NCI-H524 treated with DMSO at 0.1 percent for 48 hours (cell line): ENCODE measurements at regions not wholly inside any gene's neighbourhood (a gene's known extent, or its start where the extent isn't known, plus 50 kb on each side); places are given as distances from the start of the nearest gene placed in this dataset.

Source experiments
- DNase-seq: peaks from one replicate; lab custom pipeline; 2025; lab: John Stamatoyannopoulos, UW

GRCh38 chr1:81618376-81618775 lies 182.4 kb upstream of the ADGRL2 start:
- DNase-seq, result no peak

- no peak for DNase-seq
Observed at GRCh38 chr1:81617308-81617967, 183.3 kb upstream of the ADGRL2 start.

DNA sequence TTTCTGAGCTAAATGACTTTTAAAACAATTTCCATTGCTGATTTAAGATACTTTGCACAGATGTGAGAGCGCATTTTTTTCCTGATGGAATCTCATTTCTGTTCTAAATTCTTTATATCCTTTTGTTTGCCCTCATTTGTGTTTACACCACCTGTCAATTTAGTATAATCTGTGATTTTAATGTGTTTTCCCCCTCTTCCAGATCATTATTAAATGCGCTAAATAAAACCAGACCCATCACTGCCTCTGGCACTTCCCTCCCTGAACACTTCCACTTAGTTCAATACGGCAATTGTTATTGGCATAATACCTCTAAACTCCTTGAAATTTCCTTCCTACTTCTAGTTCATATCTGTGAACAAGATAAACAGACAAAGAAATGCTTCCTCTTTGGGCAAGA lies 186.9 kb upstream of the ADGRL2 start:
- no peak for DNase-seq

DNA sequence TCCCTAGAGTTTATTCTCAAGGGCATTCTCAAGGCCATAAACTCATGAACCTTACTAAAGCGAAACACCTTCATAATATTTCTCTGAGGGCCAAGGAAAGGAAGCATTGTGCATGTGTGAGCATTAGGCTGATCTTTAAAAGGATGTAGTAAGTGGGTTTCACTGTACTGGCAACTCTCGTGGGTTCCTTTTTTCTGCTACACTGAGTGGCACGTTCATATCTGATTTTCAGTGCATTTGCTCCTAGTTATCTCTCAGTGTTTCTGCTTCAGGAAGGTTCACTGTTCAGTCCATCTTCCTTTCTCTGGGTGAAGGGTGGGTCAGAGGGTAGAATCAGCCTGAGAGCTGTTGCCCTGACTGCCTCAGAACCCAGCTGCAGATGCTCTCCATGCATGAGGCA lies 192.8 kb upstream of the ADGRL2 start:
- DNase-seq, result no peak

- DNase-seq, result no peak
Observed at GRCh38 chr1:81607086-81607485, 193.6 kb upstream of the ADGRL2 start.

DNA sequence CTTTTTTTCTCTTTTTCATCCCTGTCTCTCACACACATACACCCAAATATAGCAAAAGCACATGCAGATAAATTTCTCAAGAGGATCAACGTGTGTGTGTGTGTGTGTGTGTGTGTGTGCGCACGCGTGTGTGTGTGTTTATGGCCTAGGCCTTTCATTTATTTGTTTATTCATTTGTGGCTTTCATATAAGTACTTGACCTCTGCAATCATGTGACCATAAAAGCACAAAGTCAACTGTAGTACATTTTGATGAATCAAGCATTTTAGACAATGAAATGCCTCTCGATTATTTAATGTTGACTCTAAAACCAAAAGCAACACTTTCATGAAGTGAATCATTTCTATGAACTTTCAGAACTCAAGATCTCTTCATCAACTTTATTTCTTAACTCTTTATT lies 194.1 kb upstream of the ADGRL2 start:
- no peak for DNase-seq

DNA sequence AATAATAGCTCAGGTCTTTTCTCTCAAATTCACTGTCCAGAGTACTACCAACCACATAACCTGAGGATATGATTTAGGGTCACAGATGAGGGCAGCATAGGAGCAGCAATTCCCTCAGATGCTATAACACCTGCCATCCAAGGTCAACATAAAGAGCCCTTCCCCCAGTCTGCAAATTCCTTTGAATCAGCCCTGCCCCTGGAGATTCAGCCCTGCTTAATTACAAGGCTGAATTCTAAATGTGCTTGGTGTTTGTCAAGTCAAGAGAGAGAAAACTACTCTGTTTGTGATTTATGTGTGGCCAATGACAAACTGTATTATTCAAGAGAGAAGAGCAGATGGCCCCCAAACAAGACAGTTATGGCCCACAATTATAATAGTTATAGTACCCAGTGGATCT lies 195.7 kb upstream of the ADGRL2 start:
- no peak for DNase-seq

DNA sequence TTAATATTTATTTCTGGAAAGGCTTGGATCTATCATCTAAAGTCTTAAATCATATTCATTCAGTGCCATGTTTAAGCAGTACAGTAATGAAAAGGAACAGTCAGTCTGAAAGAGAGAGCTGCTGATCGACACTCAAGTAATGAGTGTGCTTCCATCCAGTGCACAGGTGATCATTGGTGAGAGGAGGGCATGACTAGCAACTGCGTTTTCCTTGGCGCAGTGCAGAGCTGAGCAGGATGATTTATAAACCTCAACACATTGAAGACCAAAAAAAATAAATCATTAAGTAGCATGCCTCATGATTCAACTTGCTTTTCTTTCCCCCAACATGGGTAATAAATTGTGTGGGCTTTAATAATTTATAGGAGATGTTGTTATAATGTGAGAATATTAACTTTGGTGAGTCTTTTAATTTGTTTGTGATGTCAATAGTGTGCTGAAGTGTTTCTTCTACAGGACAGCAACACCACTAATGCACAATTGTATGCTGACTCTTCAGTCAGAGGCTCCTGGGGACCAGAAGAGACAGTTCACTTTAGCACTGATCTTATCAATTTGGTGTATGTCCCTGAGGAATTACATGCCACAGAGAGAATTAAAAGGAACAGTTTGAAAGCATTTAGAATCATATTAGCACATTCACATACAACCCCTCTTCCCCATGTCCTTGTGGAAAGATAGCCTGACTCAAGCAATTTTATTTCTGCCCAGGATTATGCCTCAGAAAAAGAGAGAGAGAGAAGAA lies 199.7 kb upstream of the ADGRL2 start:
- DNase-seq, result no peak

- DNase-seq, result no peak
Observed at GRCh38 chr1:81600363-81600762, 200.4 kb upstream of the ADGRL2 start.

DNA sequence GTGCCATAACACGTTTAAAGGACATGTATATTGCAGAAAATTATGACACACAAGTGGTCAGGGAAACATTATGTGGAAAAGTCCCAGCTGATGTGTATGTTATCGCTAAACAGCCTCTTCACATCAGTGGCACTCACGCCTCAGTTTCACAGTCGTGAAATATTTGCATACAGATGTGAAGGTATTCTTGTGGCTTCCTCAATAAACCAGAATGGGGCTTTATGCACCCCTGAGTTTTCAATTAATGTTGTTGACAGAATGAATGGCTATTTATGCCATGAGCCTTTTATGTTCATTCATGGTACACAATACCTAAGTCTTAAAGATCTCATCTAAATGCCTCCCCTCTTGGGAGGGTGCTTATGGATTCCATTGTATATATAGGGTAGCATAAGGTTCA lies 202.1 kb upstream of the ADGRL2 start:
- DNase-seq, result no peak

DNA sequence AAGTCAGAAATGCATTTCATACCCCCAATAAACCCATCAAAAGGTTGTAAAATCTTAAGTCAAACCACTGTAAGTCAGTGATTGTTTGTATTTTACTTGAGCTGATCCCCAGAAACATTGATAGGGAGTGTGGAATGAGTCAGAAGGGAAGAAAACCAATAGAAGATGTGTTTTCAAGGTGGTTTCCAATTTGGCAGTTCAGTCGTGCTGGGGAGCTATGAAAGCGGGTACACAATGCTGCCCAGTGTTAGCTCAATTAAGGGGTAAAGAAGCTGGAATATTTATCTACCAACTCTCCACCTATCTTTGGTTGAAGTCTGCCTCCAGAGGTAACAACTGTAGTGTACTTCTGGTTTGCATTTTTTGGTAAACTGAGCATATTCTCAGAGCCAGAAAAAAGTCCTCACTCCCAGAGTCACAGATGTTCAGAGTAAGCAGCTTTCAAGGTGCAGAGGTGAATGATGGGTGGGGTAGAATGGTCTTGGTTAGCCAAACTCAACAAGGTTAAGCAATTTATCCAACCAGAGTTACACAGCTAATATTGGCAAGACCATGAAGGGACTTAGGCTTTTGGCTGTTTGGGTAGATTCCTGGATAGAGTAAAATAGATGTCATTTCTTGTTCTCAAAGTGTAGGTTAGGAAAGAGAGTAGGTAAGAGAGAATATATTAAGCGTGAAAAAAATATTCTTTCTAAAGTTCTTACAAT lies 202.9 kb upstream of the ADGRL2 start:
- DNase-seq, result no peak

- DNase-seq, result no peak
Observed at GRCh38 chr1:81596341-81596740, 204.4 kb upstream of the ADGRL2 start.

GRCh38 chr1:81594206-81594605 lies 206.5 kb upstream of the ADGRL2 start:
- DNase-seq, result no peak

GRCh38 chr1:81592233-81592632 lies 208.5 kb upstream of the ADGRL2 start:
- DNase-seq, result no peak

DNA sequence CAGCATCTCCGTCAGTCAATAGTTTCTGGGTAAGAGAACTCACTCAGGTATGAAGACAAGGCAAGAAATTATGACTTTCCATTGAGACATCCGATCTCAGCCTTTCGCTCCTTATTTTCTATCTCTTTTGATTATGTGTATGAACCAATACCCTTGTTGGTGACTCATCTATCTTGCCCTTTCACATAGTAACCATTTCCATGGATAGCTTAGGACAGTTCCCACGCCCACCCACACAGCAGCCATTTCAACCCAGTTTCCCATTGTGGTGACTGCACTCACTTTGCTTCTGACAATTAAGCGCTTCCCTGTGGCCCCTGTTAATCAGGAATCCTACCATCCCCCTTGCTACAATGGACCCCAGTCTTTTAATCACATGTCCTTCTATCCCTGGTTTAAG lies 210.6 kb upstream of the ADGRL2 start:
- DNase-seq, result no peak

GRCh38 chr1:81588149-81588548 lies 212.6 kb upstream of the ADGRL2 start:
- DNase-seq, result no peak

DNA sequence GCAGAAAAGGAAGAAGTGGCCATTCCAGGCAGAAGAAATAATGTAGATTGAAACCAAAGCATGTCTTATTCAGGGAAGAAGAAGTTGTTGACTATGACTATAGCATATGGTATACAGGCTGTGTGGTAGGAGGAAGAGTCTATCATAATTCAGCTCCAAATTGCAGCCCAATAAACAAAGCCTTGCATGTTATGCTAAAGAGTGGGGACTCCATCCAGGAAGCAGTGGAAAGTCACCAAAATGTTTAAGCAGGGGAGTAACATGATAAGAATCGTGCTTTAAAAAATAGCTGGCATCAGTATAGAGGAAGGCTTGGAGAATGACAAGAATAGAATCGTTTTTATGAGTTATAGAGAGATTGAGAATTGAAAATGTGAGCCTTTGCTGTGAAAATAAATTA lies 213.3 kb upstream of the ADGRL2 start:
- DNase-seq, result no peak

DNA sequence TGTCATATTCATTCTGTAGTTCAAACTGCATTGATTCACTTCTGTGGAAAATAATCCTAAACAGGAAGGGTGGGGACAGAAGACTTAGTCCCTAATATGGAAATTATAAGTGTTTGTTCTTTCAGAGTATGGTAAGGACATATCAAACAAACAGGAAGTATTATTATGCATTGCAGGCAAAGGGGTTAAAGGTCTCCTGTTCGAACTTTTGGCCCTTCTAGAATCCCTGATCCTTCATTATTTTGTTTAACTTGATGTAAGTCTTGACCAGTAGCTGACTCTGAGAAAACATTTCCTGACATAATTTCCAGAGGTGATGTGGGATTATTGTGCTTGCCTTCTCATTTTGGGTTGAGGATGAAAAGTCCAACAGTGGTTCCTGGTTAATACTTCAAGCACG lies 215.4 kb upstream of the ADGRL2 start:
- DNase-seq, result no peak

- no peak for DNase-seq
Observed at GRCh38 chr1:81584398-81584797, 216.3 kb upstream of the ADGRL2 start.

DNA sequence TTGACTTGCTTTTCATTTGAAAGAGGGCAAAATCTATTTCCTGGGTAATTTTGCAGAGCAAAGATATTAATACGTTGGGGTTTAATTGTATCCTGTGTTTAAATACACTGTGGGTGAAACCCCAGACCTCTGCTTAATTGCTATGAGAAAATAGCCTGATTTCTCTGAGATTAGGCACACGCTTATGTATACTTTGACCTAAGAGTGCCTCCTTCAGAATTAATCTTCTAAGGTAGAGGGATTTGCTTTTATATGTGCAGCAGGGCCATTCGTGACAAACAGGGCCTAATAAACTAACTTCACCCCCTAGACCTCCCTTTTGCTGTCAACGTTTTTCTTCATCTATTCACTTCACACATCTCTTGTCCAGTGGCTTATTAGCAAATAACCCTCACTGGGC lies 216.9 kb upstream of the ADGRL2 start:
- DNase-seq, result peak; percentile 17

DNA sequence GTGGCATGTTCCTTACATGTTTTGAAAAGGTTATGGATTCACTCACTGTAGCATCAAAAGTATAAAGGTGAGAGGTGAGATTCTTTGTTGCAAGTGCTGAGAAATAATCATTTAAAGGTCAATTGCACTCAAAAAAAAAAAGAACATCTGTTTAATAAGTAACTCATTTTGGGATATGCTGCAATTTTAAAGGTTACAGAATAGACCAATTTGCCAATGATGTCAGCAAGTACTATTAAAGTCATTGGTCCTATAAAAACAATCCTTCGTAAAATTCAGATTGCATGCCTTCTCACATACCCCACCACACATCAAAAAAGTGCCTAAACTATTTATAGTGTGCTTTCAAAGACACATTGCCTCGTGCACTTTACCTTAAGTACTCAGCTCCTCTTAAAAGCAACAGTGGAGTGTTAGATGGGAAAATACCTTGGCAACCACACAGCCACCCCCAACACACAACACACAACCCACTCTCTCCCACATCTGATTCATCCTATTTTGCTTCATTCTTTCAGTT lies 218.2 kb upstream of the ADGRL2 start:
- no peak for DNase-seq

- no peak for DNase-seq
Observed at GRCh38 chr1:81578867-81579266, 221.9 kb upstream of the ADGRL2 start.
